A549 (cell line): ENCODE measurements at regions not wholly inside any gene's neighbourhood (a gene's known extent, or its start where the extent isn't known, plus 50 kb on each side); places are given as distances from the start of the nearest gene placed in this dataset.

Source experiments
- BCL3 ChIP-seq: fragments of >200 bp; sonication (Bioruptor Twin); formaldehyde crosslinking; IDR thresholded peaks from 3 replicates; pipeline ENCODE4 v1.6.1; 2016
- CHD4 ChIP-seq: fragments of 200-600 bp; sonication (generic); IDR thresholded peaks from 2 replicates; pipeline ENCODE4 v1.6.1; 2016; ENCODE audit warnings: antibody characterized with exemption, mild to moderate bottlenecking, borderline replicate concordance
- CTCF ChIP-seq: fragments of >200 bp; sonication (Bioruptor Twin); formaldehyde crosslinking; IDR thresholded peaks from 3 replicates; pipeline ENCODE4 v1.5.1; 2016
- E2F6 ChIP-seq: IDR thresholded peaks from 2 replicates; pipeline ENCODE4 v1.6.1; 2012; ENCODE audit warnings: low read depth, borderline replicate concordance
- ELK1 ChIP-seq: fragments of 150-350 bp; IDR thresholded peaks from 2 replicates; pipeline ENCODE4 v1.6.1; 2014; ENCODE audit warnings: low read depth, mild to moderate bottlenecking, low read length
- ESRRA ChIP-seq: fragments of 150-350 bp; IDR thresholded peaks from 2 replicates; pipeline ENCODE4 v1.6.1; 2014; ENCODE audit warnings: mild to moderate bottlenecking, low read length, borderline replicate concordance
- FOSL2 ChIP-seq, 2 experiments: fragments of 450-650 bp in 1 of 2; fragments of >200 bp in 1 of 2; sonication (Bioruptor Twin) in 1 of 2; formaldehyde crosslinking; IDR thresholded peaks; 2 replicates each; pipeline versions ENCODE4 v1.5.0 to v1.6.1; 2016 to 2020; ENCODE audit warnings: mild to moderate bottlenecking in 1 of 2, moderate library complexity in 1 of 2
- GATA3 ChIP-seq: IDR thresholded peaks from 2 replicates; pipeline ENCODE4 v1.6.1; 2012; ENCODE audit warnings: borderline replicate concordance
- HOXB5 ChIP-seq: fragments of 250-450 bp; sonication (Bioruptor Pico); IDR thresholded peaks from 2 replicates; pipeline ENCODE4 v1.5.0; 2020; ENCODE audit warnings: mild to moderate bottlenecking, moderate library complexity
- JUNB ChIP-seq: fragments of >200 bp; sonication (Bioruptor Twin); formaldehyde crosslinking; IDR thresholded peaks from 2 replicates; pipeline ENCODE4 v1.6.1; 2016
- MAX ChIP-seq: IDR thresholded peaks from 2 replicates; pipeline ENCODE4 v1.6.1; 2012
- POLR2A ChIP-seq: IDR thresholded peaks from 2 replicates; pipeline ENCODE4 v1.6.1; 2012; ENCODE audit warnings: mild to moderate bottlenecking, low read length
- RAD21 ChIP-seq, 2 experiments: fragments of >200 bp in 1 of 2; sonication (Bioruptor Twin) in 1 of 2; formaldehyde crosslinking in 1 of 2; IDR thresholded peaks in 1 of 2; conservative IDR thresholded peaks in 1 of 2; 2 replicates in 1 of 2; 3 replicates in 1 of 2; pipeline ENCODE4 v1.6.1; 2012 to 2018; ENCODE audit warnings: inconsistent platforms in 1 of 2
- RNF2 ChIP-seq: fragments of 200-600 bp; sonication (generic); IDR thresholded peaks from 2 replicates; pipeline ENCODE4 v1.6.1; 2016; ENCODE audit warnings: low read depth, mild to moderate bottlenecking, antibody characterized with exemption, moderate library complexity, borderline replicate concordance

- no peak for TF ChIP-seq CTCF
- TF ChIP-seq POLR2A, result no peak
- TF ChIP-seq ELK1, result no peak
- TF ChIP-seq FOSL2 (IDR thresholded peaks at IDR 0.05), result no peak
- no peak for TF ChIP-seq FOSL2 (CRISPR knock-in tag; IDR thresholded peaks at IDR 0.05)
- TF ChIP-seq GATA3, result no peak
- TF ChIP-seq MAX, result no peak
- no peak for TF ChIP-seq HOXB5 (CRISPR knock-in tag)
- no peak for TF ChIP-seq CHD4
- TF ChIP-seq BCL3, result no peak
- no peak for TF ChIP-seq RAD21 (conservative IDR thresholded peaks at IDR 0.05 in 1 of 2, IDR thresholded peaks at IDR 0.05 in 1 of 2)
- TF ChIP-seq RNF2, result no peak
- TF ChIP-seq JUNB, result no peak
- no peak for TF ChIP-seq ESRRA
- TF ChIP-seq E2F6, result no peak
These were observed 101.1 kb downstream of the TFAP2A start for GRCh38 chr6:10313799-10314162.
